HG02610 (cell line): ENCODE measurements at regions not wholly inside any gene's neighbourhood (a gene's known extent, or its start where the extent isn't known, plus 50 kb on each side); places are given as distances from the start of the nearest gene placed in this dataset.

Experiments
- ATAC-seq: cut with Tn5 transposase; IDR thresholded peaks from one replicate; pipeline ENCODE4 v1.9.1; 2021; ENCODE audit warnings: mild to moderate bottlenecking, moderate library complexity; ENCODE audit not compliant: unreplicated experiment

DNA sequence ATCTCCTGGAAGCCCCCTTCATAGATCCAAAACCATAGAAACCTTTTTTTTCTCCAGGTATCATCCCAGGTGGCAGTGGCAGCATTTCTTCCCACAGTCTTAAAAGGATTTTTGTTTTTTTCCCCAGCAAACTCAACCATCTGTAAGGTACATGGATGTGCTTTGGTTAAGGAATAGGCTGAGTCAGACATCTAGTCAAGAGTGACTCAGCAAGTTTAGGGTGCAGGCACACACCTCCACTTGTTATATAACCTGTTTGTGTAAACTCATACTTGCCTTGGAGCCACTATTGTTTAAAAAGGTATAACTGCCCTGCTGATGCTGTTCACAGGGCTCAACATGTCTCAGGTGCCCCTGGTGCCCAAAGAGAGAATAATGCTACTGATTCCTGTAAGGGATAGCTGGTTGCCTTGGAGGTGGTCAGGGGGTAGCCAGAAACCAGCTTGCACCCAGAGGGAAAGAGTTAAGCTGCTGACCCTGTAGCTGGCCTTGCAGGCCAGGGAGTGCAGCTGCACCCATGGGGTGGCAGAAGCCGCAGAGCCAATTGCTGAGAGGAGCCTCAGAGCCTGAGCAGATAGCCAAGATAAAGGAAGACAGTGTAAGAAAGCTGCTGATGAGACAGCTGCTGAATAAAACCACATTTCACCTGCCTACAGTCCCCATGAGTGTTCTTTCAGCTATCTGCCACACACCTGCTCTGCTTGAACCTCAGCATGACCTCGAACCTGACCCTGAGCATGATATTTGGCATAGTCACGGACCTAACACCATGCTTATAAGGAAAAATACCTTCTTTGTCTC, 1726.1 kb upstream of the RAG2 start:
- no peak for ATAC-seq

DNA sequence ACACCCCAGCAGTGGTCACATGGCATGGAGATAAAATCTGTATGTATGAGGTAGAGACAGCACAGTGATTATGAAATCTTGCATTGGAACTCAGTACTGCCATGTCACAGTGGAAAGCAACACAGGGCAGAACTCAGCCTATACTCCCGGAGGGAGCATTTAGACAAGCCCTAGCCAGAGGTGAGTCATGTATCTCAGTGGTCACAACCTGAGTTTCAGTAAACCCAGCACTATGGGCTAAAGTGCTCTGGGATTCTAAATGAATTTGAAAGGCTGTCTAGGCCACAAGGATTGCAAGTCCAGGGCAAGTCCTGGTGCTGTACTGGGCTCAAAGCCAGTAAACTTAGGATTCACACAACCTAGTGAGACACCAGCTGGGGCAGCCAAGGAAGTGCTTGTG, 1717.1 kb upstream of the RAG2 start:
- no peak for ATAC-seq

DNA sequence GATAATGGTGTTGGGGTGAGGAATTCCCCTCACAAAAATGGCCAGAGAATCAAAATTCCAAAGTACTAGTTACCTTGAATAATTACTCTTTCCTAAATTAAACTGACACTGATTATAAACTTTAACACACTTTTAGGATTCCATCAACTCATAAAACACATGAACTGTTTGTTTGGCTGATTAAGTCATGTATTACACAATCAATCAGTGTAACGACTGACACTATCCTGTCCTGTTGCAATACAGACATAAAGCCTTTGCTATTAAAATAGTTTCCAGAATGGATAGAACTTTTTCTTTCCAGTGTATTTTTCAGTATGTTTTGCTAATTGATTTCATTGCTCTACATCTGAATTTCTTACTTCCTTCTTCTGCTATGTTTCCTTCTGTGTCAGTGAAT, 1709.4 kb upstream of the RAG2 start:
- ATAC-seq = no peak

DNA sequence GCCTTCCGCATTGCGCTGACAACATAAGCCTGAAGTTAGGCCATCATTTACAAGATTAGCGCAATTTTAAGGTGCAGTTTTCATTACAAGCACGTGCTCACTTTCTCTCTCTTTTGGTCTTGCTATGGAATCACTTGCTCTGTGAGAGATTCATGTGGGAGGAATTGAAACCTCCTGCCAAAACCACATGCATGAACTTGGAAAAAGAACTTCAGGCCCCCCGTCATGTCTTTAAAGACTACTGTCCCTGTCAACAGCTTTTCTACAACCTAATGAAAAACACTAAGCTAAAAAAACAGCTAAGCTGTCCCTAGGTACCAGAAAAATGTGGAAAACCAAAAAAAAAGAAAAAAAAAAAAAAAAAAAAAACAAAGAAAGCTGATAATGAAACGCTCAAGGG, 1707.6 kb upstream of the RAG2 start:
- ATAC-seq = no peak

DNA sequence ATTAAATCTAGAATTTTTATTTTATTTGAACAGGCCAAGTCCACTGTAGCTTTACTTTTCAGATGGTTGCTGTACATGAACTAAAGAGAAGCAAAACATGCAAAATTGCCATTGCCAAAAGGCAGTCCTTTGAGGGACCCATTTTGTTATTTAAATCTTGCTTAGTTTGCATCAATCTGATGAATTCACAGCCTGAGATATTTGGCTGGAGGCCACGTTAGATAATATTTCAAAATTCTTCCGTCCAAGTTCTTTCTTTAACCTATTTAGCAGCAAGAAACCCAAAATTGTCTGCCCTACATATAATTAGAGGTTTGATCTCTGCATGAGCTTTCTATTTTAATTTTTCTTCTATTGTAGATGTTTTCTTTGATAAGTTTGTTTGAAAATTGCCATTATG, 1706.9 kb upstream of the RAG2 start:
- ATAC-seq = no peak

DNA sequence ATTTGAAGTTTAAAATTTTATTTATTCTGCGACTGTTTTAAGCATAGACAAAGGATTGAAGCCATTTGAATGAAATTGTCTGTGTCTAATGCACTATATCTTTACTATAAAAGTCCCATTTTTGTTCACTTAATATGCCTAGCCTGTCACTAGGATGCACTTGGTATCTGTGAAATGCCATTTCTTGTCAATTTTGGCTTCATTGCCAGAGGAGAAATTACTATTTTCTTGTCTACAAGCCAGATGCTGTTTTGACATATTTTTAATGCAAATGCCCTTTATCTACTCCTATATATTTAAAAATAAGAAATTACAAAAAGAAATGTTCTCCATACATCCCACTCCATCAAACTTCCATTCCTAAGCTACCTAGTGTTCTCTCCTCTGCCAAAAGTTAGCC, 1704.5 kb upstream of the RAG2 start:
- ATAC-seq = no peak

DNA sequence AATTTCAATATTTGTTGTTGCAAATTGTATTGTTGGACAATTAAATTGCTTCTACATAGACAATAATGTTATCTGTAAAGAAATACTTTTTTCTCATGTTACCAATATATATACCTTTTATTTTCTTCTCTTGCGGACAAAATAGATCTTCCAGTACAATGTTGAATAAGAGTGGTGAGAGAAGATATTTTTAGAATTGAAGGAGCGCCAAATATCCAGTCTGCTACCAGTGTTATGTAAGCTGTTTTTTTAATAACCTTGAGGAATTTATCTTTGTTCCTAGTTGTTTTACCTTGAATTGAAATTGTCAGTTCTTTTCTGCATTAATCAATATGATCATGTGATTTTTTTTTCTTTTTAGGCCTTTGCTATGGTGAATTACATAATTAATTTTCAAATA, 1702.5 kb upstream of the RAG2 start:
- no peak for ATAC-seq

DNA sequence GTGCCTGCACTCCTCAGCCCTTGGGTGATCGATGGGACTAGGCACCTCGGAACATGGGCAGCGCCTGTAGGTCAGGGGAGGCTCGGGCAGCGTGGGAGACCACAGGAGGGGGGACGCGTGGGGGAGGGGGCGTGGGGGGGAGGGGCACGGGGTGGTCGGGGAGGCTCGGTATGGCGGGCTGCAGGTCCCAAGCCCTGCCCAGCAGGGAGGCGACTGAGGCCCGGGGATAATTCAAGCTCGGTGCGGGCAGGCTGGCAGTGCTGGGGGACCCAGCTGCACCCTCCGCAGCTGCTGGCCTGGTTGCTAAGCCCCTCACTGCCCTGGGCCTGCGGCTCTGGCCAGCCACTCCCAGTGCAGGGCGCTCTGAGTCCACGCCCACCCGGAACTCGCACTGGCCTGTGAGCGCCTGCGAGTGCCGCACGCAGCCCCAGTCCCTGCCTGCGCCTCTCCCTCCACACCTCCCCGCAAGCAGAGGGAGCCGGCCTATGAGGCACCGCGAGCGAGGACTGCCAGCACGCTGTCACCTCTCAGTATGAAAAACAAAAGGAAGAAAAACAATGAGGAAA, 1698.3 kb upstream of the RAG2 start:
- ATAC-seq = no peak

DNA sequence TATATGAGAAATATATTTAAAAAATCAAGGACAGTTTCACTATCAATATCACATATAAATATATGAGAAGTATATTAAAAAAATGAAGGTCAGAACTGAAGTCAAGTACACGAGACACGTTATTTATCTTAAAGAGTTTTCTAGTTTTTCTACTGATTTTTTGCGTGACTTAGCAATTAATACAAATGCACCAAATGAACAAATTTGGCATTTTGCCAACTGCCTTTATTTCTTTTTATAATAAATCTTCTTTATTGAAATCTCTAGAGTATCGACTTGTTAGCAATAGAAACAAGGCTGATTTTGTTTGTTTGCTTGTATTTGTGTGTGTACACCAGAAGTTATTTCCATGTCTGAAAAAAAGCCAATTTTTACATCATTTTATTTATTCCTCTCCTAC, 1684.7 kb upstream of the RAG2 start:
- no peak for ATAC-seq

DNA sequence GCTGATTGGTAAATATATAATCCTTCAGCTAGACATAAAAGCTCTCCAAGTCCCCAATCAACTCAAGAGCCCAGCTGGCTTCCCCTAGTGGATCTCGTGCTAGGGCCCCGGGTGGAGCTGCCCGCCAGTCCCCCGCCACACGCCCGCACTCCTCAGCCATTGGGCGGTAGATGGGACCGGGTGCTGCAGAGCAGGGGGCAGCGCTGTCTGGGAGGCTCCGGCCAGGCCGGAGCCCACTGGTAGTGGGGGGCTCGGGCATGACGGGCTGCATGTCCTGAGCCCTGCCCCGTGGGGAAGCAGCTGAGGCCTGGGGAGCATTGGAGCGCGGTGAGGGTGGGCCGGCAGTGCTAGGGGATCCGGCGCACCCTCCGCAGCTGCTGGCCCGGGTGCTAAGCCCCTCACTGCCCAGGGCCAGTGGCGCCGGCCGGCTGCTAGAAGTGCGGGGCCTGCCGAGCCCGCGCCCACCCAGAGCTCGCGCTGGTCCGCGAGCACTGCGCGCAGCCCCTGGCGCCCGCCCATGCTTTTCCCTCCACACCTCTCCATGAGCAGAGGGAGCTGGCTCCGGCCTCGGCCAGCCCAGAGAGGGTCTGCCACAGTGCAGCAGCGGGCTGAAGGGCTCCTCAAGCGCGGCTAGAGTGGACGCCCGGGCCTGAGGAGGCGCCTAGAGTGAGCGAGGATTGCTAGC, 1680.6 kb upstream of the RAG2 start:
- ATAC-seq = no peak

DNA sequence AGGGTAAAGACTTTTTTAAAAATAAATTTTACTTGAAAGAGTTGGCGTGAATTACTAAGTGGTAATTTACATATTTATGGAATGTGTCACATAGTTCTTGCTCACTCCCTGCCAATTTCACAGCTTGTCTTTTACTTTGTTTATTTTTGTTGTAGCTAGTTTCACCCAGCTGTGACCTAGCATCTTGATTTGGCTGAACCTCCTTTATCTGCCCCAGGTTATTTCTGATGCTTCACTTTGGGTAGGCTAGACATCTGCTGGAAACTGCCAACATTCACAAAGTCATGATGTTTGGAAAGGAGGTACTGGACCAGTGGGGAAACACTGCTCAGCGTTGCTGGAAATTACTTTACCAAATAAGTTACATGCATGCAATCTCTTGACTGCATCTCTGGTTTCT, 1676.0 kb upstream of the RAG2 start:
- no peak for ATAC-seq

DNA sequence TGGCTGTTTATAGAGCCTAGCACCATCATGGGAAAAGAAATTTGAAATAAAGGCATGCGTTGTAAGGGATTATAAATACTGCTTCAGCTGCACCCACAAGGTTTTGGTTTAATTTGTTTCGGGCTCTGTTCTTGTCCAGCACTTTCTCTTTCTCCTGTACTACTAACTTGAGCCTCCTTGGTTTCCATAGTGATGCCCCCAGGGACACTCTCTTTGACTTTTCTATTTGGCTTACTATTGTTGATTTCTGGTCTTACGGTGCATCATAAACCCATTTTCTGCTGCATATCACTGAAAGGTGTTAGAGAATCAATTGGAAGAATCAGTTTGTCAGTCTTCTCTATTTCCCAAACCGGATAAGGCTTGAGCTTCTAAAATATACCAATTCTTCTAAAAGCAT, 1674.3 kb upstream of the RAG2 start:
- ATAC-seq = no peak

DNA sequence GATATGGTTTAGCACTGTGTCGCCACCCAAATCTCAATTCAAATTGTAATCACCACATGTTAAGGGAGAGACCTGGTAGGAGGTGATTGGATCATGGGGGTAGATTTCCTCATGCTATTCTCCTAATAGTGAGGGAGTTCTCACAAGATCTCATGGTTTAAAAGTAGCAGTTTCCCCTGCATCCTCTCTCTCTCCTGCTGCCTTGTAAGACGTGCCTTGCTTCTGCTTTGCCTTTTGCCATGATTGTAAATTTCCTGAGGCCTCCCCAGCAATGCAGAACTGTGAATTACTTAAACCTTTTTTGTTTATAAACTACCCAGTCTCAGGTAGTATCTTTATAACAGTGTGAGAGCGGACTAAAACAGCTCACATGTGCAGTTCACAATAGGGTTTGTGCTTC, 1668.7 kb upstream of the RAG2 start:
- ATAC-seq = no peak

DNA sequence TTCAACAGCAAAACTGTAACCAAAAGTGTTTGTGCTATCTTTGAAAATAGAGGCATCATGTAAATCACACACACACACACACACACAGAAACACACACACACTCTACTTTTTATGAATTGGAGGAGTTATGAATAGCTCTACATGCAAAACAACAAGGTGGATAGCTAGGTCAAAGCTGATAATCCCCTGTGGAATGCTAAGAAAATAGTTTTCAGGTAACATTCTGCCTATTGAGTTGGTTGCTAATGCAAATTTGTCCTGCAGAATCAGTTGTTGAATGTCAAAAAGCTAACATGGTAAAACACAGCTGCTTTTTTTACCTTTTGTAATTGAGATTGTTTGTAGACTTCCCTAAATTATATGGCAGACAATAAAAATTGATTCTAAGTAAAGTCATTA, 1658.4 kb upstream of the RAG2 start:
- ATAC-seq = no peak

DNA sequence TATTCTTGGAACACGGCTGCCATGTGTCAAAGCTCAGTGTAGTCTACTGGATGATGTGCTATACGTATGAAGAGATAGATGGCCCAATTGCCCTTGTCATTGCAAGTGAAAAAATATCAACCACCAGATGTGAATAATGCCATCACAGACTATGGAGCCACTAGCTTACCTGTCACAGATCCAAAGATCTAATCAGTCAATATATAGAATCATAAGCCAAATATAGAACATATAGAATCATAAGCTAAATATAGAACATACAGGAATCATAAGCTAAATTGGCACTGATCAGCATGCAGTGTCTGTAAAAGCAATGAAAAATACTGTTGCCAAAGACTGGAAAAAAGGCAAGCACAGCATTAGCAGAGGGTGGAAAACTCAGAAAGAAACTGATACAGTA, 1656.9 kb upstream of the RAG2 start:
- ATAC-seq = no peak

DNA sequence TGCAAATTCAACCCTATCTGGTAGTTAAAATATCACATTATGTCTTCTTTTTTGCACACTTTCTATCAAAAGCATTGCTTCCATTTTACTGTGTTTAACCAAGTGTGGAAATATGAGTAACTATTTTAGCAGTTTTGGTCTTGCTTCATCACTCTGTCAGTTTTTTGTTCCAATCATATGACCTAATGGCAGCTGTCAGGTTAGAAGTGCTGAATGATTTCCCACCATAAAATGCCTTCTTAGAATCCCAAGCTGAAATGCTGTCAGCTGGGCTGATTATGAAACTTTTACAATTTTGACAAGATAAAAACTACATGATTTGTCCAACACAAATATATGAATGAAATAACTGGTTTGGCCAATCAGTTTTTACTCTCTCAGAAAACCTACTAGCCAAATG, 1654.6 kb upstream of the RAG2 start:
- ATAC-seq = no peak

DNA sequence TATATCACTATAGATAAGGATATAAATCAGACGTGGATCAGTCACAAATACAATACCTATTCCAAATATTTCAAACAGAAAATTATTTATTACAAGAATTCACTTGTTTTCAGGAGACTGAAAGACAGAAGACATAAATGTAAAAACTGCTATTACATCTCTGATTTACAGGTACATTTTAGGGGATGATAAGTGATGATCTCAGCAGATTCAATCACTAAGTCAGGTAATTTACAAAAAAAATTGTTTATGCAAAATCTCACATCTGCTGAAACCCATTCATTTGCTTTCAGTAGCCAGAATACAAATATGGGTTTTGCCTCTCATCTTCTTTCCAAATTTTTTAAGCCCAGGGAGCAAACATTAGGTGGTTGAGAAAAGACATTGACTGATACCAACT, 1648.4 kb upstream of the RAG2 start:
- no peak for ATAC-seq

DNA sequence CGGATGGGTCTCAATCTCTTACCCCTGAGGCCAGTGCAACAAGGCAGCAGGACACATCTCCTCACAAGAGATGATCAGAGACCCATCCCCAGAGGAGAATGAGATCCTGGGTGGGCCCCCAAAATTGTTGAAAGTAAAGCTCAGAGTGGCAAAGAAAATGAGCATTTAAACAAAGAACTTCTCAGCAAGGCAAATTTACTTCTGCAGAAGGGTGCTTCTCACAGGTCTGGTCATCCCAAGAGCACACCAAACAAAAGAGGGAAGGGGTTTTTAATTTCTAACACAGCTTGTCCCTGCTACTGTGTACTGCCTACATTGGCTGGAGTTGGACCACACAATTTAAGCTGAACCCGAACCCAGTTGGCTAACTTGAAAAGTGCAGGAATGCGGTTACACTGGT, 1628.6 kb upstream of the RAG2 start:
- ATAC-seq = no peak

DNA sequence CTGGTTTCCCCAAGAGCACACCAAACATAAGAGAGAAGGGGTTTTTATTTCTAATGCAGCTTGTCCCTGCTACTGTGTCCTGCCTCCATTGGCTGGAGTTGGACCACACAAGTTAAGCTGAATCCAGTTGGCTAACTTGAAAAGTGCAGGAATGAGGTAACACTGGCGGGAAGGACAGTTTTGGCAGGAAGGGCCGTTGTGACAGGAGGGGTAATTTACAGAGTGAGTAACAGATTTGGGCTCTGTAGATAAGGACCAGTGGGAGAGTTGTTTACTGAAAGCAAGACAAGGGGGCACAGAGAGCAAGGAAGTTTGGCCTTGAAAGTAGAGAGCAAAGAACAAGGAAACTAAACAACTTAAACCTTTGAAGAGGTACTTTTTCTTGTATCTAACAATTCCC, 1623.3 kb upstream of the RAG2 start:
- no peak for ATAC-seq

DNA sequence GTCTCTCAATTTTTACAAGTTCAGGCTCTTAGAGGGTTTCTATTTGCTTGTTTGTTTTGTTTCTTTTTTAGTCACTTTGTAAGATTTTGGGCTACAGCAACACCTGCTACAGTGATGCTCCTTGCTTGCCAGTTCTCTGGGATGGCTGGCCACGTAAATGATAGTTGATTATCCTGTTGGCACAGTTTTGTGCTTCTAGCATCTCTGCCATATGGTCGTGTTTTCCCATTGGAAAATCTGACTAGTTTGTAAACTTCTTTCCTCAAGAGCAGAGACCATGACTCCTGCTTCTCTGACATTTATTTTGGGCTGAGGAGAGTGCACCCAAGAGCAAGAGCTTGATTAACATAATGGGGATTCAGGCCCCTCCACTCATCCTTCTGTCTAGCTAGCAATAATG, 1621.6 kb upstream of the RAG2 start:
- no peak for ATAC-seq

DNA sequence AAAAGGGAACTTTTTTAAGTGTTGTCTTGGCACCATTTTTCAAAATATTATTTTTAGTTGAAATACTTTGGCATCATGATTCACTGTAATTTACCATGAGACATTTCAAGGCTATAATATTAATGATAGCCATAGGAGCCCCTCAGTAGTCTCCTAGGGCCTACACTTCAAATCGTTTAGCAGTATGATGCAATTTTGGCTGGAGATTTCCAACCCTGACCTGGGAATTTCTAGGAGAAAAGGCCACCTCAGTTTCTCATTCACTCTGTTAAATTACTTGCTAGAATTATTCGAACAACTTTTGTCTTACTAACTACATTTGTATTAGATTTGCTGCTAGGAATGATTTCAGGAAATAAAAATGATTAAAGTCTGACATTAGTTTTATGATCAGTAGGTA, 1610.9 kb upstream of the RAG2 start:
- no peak for ATAC-seq

DNA sequence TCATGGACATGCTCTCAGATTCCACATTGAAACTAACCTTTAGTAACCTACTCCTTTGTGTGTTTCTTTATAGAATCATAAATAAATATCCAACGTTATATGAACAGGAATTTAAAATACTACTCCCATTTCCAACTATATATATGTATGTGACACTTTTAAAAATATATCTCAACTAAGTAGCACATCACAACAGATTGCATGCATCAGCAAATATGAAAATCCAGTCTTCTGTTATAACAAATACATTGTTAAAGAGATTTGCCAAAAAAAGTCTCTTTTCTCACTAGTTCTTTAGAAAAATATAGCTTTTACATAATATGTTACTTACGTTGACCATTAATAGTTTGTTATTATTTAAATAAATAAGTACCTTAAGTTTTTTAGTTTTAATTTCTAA, 1608.6 kb upstream of the RAG2 start:
- no peak for ATAC-seq
